GM18520 (cell line): ENCODE measurements at regions not wholly inside any gene's neighbourhood (a gene's known extent, or its start where the extent isn't known, plus 50 kb on each side); places are given as distances from the start of the nearest gene placed in this dataset.

Experiments
- ATAC-seq: cut with Tn5 transposase; IDR thresholded peaks from one replicate; pipeline ENCODE4 v1.9.1; 2021; ENCODE audit not compliant: unreplicated experiment

GRCh38 chr6:134744301-134744700, 205.6 kb downstream of the ALDH8A1 start:
- ATAC-seq, result no peak

GRCh38 chr6:134741200-134741536, 208.7 kb downstream of the ALDH8A1 start:
- no peak for ATAC-seq

- no peak for ATAC-seq
Measured at GRCh38 chr6:134740473-134741199, 209.3 kb downstream of the ALDH8A1 start.

GRCh38 chr6:134740027-134740373, 209.9 kb downstream of the ALDH8A1 start:
- no peak for ATAC-seq

GRCh38 chr6:134739299-134740026, 210.4 kb downstream of the ALDH8A1 start:
- ATAC-seq, result no peak

- no peak for ATAC-seq
Measured at GRCh38 chr6:134738211-134738885, 211.6 kb downstream of the ALDH8A1 start.

GRCh38 chr6:134735461-134735860, 214.4 kb downstream of the ALDH8A1 start:
- no peak for ATAC-seq

GRCh38 chr6:134734312-134734869, 215.5 kb downstream of the ALDH8A1 start:
- ATAC-seq, result no peak

- ATAC-seq, result no peak
Measured at GRCh38 chr6:134733801-134734200, 216.1 kb downstream of the ALDH8A1 start.

- ATAC-seq, result no peak
Measured at GRCh38 chr6:134732763-134733162, 217.1 kb downstream of the ALDH8A1 start.

GRCh38 chr6:134731615-134732014, 218.3 kb downstream of the ALDH8A1 start:
- no peak for ATAC-seq

GRCh38 chr6:134730013-134730412, 219.9 kb downstream of the ALDH8A1 start:
- ATAC-seq, result no peak

- ATAC-seq, result no peak
Measured at GRCh38 chr6:134729561-134729960, 220.3 kb downstream of the ALDH8A1 start.

- no peak for ATAC-seq
Measured at GRCh38 chr6:134727081-134727480, 222.8 kb downstream of the ALDH8A1 start.

GRCh38 chr6:134725590-134725989, 224.3 kb downstream of the ALDH8A1 start:
- no peak for ATAC-seq

- ATAC-seq, result no peak
Measured at GRCh38 chr6:134724771-134725340, 225.0 kb downstream of the ALDH8A1 start.

GRCh38 chr6:134723081-134723871, 226.6 kb downstream of the ALDH8A1 start:
- no peak for ATAC-seq

GRCh38 chr6:134722200-134722870, 227.6 kb downstream of the ALDH8A1 start:
- ATAC-seq, result no peak

- no peak for ATAC-seq
Measured at GRCh38 chr6:134721060-134721405, 228.9 kb downstream of the ALDH8A1 start.

- no peak for ATAC-seq
Measured at GRCh38 chr6:134720353-134721059, 229.4 kb downstream of the ALDH8A1 start.
